GM12878 (cell line): ENCODE measurements at regions not wholly inside any gene's neighbourhood (a gene's known extent, or its start where the extent isn't known, plus 50 kb on each side); places are given as distances from the start of the nearest gene placed in this dataset.

Experiments used
- ATAC-seq: fragments of 200-7000 bp; cut with Tn5 transposase; 3 replicates; pipeline ENCODE4 v1.9.1; 2020; ENCODE audit warnings: mild to moderate bottlenecking, moderate library complexity
- BruUV-seq: library from RNA; stranded (reverse); fragments of 400-500 nt; replicated peaks from 2 replicates; lab custom pipeline; 2021; lab: Mats Ljungman, UMichigan
- CTCF ChIA-PET: fragments of 300-600 bp; sonication (Branson Sonifier 250); formaldehyde crosslinking; extraction: SDS; loops from one replicate; lab custom pipeline; 2021; ENCODE audit warnings: inconsistent platforms; lab: Yijun Ruan, JAX
- POLR2A ChIA-PET: fragments of 350-600 bp; formaldehyde crosslinking; extraction: SDS; loops from one replicate; lab custom pipeline; 2021; ENCODE audit warnings: inconsistent platforms; lab: Charles Lee
- RAD21 ChIA-PET: fragments of 300-600 bp; sonication (Branson Sonifier 250); formaldehyde crosslinking; loops from one replicate; lab custom pipeline; 2023; ENCODE audit warnings: antibody characterized with exemption; ENCODE audit not compliant: unreplicated experiment; lab: Charles Lee
- SMC1A ChIA-PET: fragments of 300-600 bp; sonication (Branson Sonifier 250); formaldehyde crosslinking; loops from one replicate; lab custom pipeline; 2023; ENCODE audit not compliant: unreplicated experiment, uncharacterized antibody; lab: Charles Lee
- DNase-seq: peaks from one replicate; pipeline ENCODE4 v3.0.0-alpha.2; 2011; ENCODE audit warnings: low read depth, low spot score
- FAIRE-seq: peaks from 3 replicates; lab custom pipeline; 2011; peaks lifted over from hg19 to GRCh38; lab: Jason Lieb, UNC
- H2AFZ ChIP-seq: 2 replicates; pipeline ENCODE4 v1.6.0; 2011; ENCODE audit warnings: low read depth, low read length, control low read depth; ENCODE audit not compliant: control insufficient read depth
- H3K27ac ChIP-seq: 2 replicates; pipeline ENCODE4 v1.5.1; 2011; ENCODE audit warnings: control low read depth; ENCODE audit not compliant: control insufficient read depth, insufficient read depth
- H3K27me3 ChIP-seq, 2 experiments: replicated peaks in 1 of 2; 2 replicates each; pipeline versions ENCODE4 v1.6.0 to v1.6.1; 2011; ENCODE audit warnings: low read length in 1 of 2; ENCODE audit not compliant: control insufficient read depth in 2 of 2, insufficient read depth in 2 of 2
- H3K36me3 ChIP-seq, 2 experiments: 2 replicates each; pipeline ENCODE4 v1.5.1; 2011; ENCODE audit warnings: low read length in 1 of 2; ENCODE audit not compliant: control insufficient read depth in 2 of 2, insufficient read depth in 2 of 2
- H3K4me1 ChIP-seq: 2 replicates; pipeline ENCODE4 v1.6.1; 2011; ENCODE audit warnings: mild to moderate bottlenecking, low read length, moderate library complexity, mixed read lengths; ENCODE audit not compliant: control insufficient read depth, insufficient read depth
- H3K4me2 ChIP-seq: 2 replicates; pipeline ENCODE4 v1.6.0; 2011; ENCODE audit warnings: control low read depth; ENCODE audit not compliant: control insufficient read depth, insufficient read depth
- H3K4me3 ChIP-seq: fragments of 200-600 bp; sonication (generic); 2 replicates; pipeline ENCODE4 v1.5.1; 2016
- H3K79me2 ChIP-seq: 2 replicates; pipeline ENCODE4 v1.6.0; 2011; ENCODE audit warnings: low read length; ENCODE audit not compliant: control insufficient read depth, insufficient read depth
- H3K9ac ChIP-seq: 2 replicates; pipeline ENCODE4 v1.8.0; 2011; ENCODE audit warnings: low read length, control low read depth, mixed read lengths; ENCODE audit not compliant: control insufficient read depth, insufficient read depth
- H3K9me3 ChIP-seq: replicated peaks from 3 replicates; pipeline ENCODE4 v1.5.1; 2011; ENCODE audit warnings: mild to moderate bottlenecking, low read length; ENCODE audit not compliant: control insufficient read depth, insufficient read depth
- H4K20me1 ChIP-seq: 2 replicates; pipeline ENCODE4 v1.6.0; 2011; ENCODE audit not compliant: control insufficient read depth, insufficient read depth
- BRCA1 ChIP-seq: IDR thresholded peaks from 2 replicates; pipeline ENCODE4 v1.6.1; 2011; ENCODE audit warnings: low read depth, low read length, improper control_type of control experiment
- CHD1 ChIP-seq: IDR thresholded peaks from 2 replicates; pipeline ENCODE4 v1.6.1; 2012; ENCODE audit warnings: low read depth, low read length, improper control_type of control experiment
- CREB1 ChIP-seq: IDR thresholded peaks from 2 replicates; pipeline ENCODE4 v1.6.1; 2012; ENCODE audit warnings: low read depth, mild to moderate bottlenecking, inconsistent platforms
- DPF2 ChIP-seq: fragments of 450-650 bp; IDR thresholded peaks from 2 replicates; pipeline ENCODE4 v1.6.1; 2017; ENCODE audit warnings: mild to moderate bottlenecking
- ETV6 ChIP-seq, 2 experiments: fragments of 450-650 bp in 1 of 2; IDR thresholded peaks in 1 of 2; conservative IDR thresholded peaks in 1 of 2; 2 replicates each; pipeline ENCODE4 v1.6.1; 2014; ENCODE audit warnings: antibody characterized with exemption in 1 of 2, borderline replicate concordance in 1 of 2, low read depth in 1 of 2, mild to moderate bottlenecking in 1 of 2, moderate library complexity in 1 of 2
- HDGF ChIP-seq: fragments of 450-650 bp; IDR thresholded peaks from 2 replicates; pipeline ENCODE4 v1.6.1; 2016; ENCODE audit warnings: antibody characterized with exemption
- IRF4 ChIP-seq: IDR thresholded peaks from 2 replicates; pipeline ENCODE4 v1.6.1; 2011; ENCODE audit warnings: low read depth, low read length
- NFXL1 ChIP-seq: fragments of 450-650 bp; IDR thresholded peaks from 2 replicates; pipeline ENCODE4 v1.6.1; 2017; ENCODE audit warnings: antibody characterized with exemption, mild to moderate bottlenecking, borderline replicate concordance
- NFYA ChIP-seq: IDR thresholded peaks from 2 replicates; pipeline ENCODE4 v1.6.1; 2011; ENCODE audit warnings: low read depth, mild to moderate bottlenecking, low read length, improper control_type of control experiment, borderline replicate concordance
- NR2C1 ChIP-seq: fragments of 450-650 bp; IDR thresholded peaks from 2 replicates; pipeline ENCODE4 v1.6.1; 2017; ENCODE audit warnings: antibody characterized with exemption, mild to moderate bottlenecking, moderate library complexity
- PAX8 ChIP-seq: fragments of 450-650 bp; IDR thresholded peaks from 2 replicates; pipeline ENCODE4 v1.6.1; 2017; ENCODE audit warnings: mild to moderate bottlenecking, moderate library complexity
- POLR2AphosphoS2 ChIP-seq: IDR thresholded peaks from 2 replicates; pipeline ENCODE4 v1.6.1; 2011; ENCODE audit warnings: low read depth, mild to moderate bottlenecking, low read length, improper control_type of control experiment, moderate library complexity
- RELB ChIP-seq: fragments of 450-650 bp; IDR thresholded peaks from 2 replicates; pipeline ENCODE4 v1.6.1; 2017; ENCODE audit warnings: low read depth, mild to moderate bottlenecking, moderate library complexity
- SMAD1 ChIP-seq: fragments of 450-650 bp; IDR thresholded peaks from 2 replicates; pipeline ENCODE4 v1.6.1; 2018; ENCODE audit warnings: mild to moderate bottlenecking, low read depth; ENCODE audit not compliant: partially characterized antibody
- SMAD5 ChIP-seq: IDR thresholded peaks from 2 replicates; pipeline ENCODE4 v1.6.1; 2016; ENCODE audit warnings: antibody characterized with exemption, low read depth
- SMARCA5 ChIP-seq: fragments of 450-650 bp; IDR thresholded peaks from 2 replicates; pipeline ENCODE4 v1.6.1; 2017; ENCODE audit warnings: mild to moderate bottlenecking
- SREBF1 ChIP-seq: IDR thresholded peaks from 2 replicates; pipeline ENCODE4 v1.6.1; 2012; ENCODE audit warnings: mild to moderate bottlenecking, low read length
- ZNF217 ChIP-seq: fragments of 450-650 bp; IDR thresholded peaks from 2 replicates; pipeline ENCODE4 v1.6.1; 2017; ENCODE audit warnings: antibody characterized with exemption, mild to moderate bottlenecking
- WGBS: methylation state at CpG from one replicate; pipeline ENCODE4 v1.1.6; 2016; ENCODE audit warnings: low lambda C conversion rate; ENCODE audit not compliant: insufficient replicate concordance, insufficient coverage; ENCODE audit errors: missing lambda C conversion rate; 5-methylcytosine and 5-hydroxymethylcytosine counted together
- in situ Hi-C: fragments of 300-500 bp; cut with MboI; formaldehyde crosslinking; loops from 9 replicates; pipeline ENCODE4 v1.14.3; 2018; ENCODE audit warnings: mixed read lengths
- intact Hi-C: fragments of 100-400 bp; cut with micrococcal nuclease; formaldehyde crosslinking; loops from one replicate; pipeline ENCODE4 v1.14.2; 2022; ENCODE audit not compliant: unreplicated experiment

GRCh38 chr6:170124150-170124549 lies 166.7 kb downstream of the DLL1 start:
- RAD21 ChIA-PET: no interaction called here
- BruUV-seq: no TSS peak
- no peak overlapping the region for H3K4me2 ChIP-seq
- H3K9ac ChIP-seq: no peak overlapping the region
- SMC1A ChIA-PET: no interaction called here
- no peaks in the 10 kb centered on the region for H3K36me3 ChIP-seq
- intact Hi-C loops (no loop called here), in situ Hi-C loops (no loop called here)
- no peaks in the 10 kb centered on the region; the same call in none of the 2 replicates for H3K4me1 ChIP-seq
- ATAC-seq: no peak
- H3K79me2 ChIP-seq: no peaks in the 10 kb centered on the region
- no peak overlapping the region for H2AFZ ChIP-seq
- POLR2A ChIA-PET: no interaction called here
- WGBS: 16% methylated on average over 2 of the region's 2 CpGs
- CTCF ChIA-PET: no interaction called here
- no peaks in the 10 kb centered on the region for H4K20me1 ChIP-seq
- H3K27me3 ChIP-seq: no peaks in the 10 kb centered on the region
- DNase-seq: no peak
- no peak overlapping the region for H3K27ac ChIP-seq
- no peak for FAIRE-seq
- H3K4me3 ChIP-seq: no peak overlapping the region
- H3K9me3 ChIP-seq: peaks cover 1% of the 10 kb centered on the region
- TF ChIP-seq NFYA (no peak), IRF4 (no peak), POLR2AphosphoS2 (no peak), ZNF217 (no peak), SMAD1 (no peak), NFXL1 (no peak), SMARCA5 (no peak), ETV6 (conservative IDR thresholded peaks at IDR 0.05 in 1 of 2, IDR thresholded peaks at IDR 0.05 in 1 of 2; ENCODE audit: borderline replicate concordance in 1 of 2, low read depth in 1 of 2) (no peak), CHD1 (no peak), SMAD5 (no peak), NR2C1 (no peak), RELB (no peak), BRCA1 (no peak), CREB1 (no peak), HDGF (no peak), SREBF1 (no peak), PAX8 (no peak), DPF2 (no peak)
